ENCODE measurements at regions not wholly inside any gene's neighbourhood (a gene's known extent, or its start where the extent isn't known, plus 50 kb on each side); places are given as distances from the start of the nearest gene placed in this dataset.

DNA sequence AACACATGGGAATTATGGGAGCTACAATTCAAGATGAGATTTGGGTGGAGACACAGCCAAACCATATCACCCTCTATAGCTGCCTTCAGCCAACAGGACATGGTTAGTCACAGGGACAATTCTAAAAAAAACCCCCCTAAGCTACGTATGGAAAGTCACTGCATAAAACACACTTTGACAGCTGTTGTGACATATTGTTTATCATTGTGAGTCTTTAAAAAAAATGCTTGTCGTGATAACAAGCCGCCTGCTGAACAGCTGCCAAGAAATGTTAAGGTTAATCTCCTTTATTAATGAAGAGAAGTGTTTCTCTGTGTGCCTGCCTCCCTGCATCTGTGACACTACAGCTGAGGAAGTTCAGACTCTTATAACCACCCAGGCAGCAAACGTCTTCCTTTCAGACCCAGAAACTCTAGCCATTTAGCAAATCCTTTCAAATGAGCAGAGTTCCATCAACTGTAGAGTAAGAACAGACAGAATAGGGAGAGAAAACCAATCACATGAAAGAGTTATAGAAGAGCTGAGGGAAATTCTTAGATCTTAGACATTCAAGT is 1459.6 kb upstream of the TMEM132C start:
- no peak for DNase-seq

DNA sequence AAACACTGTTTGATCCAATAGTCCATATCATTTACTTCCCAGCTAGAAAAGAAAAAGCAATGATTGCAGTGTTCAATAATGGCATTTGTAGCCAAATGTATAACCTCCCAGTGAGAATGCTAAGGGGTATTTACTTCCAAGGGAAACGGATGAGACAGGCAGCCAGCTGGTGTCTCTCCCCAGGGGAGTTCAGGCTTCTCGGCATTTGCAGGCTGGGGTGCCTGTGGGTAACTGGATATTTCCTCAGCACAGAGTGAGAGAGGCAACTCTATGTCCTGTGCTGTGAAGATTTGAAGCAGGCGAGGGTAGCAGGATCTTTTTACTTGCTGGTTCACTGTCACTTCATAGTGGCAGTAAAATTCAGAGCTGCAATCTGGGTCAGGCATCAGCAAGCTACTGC is 1455.6 kb upstream of the TMEM132C start:
- DNase-seq: no peak

DNA sequence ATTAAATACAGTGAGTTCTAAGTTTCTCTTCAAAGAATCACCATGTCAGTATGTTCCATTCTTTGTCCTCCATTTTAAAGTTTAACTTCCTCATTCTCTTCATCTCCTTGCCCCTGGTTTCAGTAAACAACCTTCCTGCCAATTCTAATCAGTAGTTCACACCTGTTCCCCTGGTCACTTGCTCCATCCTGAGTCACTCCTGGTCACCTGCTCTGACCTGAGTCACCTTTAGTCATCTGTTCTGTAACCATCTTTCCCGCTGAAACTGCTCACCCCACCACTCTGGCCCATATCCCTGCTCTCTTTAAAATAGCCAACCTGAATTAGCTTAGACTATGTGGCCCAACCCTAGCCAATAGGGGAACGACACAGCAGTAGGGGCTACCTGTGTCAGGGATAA is 1447.4 kb upstream of the TMEM132C start:
- DNase-seq: no peak

DNA sequence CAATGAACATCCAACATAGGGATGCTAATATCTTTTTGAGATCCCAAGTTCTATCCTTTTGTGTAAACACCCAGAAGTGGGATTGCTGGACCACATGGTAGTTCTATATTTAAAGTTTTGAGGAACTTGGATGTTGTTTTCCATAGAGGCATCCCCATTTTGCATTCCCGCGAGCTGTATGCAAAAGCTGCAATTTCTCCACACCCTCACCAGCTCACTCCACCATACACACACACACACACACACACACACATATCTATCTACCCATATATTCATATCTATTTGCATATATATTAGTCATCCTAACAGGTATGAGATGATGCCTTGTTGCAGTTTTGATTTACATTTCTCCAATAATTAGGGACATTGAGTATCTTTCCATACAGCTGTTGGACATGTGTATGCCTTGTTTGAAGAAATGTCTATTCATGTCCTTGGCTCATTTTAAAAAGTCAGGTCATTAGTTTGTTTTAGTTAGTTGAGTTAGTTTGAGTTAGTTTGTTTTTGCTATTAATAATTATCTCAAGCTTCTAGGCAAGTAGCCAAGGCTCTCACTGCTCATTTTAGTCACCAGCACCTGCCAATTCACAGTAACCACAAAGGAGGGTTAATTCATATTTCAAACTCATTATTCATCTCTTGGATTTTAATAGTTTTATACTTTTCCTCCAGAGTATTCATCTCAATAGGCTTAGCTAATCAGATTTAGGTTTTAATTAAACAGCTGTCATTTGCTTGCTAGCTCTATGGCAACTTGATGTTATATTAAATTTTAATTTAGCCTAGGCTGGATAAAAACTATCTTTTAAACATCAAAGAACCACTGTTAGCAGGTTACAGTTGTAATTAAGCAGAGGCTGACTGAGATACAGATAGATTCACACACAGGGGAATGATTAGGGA is 1435.9 kb upstream of the TMEM132C start:
- DNase-seq: peak; percentile 88

DNA sequence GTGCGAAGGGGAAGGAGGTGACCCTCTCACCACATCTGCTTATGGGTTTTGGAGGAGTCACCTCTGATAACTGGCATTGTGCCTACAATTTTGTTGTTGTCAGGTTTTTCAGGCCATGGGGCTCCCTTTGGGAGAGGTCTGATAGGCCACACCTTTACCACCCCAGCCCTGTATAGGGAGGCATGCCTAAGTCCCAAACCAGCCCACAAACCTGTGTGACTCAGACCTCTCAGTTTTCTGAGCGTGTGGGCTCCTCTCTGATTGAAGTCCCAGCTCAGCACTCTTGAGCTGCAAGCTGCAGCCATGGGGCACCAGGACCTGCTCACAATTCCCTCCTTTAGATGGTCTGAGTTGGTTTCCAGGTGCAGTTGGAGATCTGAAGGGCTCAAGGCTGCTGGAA is 1429.3 kb upstream of the TMEM132C start:
- no peak for DNase-seq

DNA sequence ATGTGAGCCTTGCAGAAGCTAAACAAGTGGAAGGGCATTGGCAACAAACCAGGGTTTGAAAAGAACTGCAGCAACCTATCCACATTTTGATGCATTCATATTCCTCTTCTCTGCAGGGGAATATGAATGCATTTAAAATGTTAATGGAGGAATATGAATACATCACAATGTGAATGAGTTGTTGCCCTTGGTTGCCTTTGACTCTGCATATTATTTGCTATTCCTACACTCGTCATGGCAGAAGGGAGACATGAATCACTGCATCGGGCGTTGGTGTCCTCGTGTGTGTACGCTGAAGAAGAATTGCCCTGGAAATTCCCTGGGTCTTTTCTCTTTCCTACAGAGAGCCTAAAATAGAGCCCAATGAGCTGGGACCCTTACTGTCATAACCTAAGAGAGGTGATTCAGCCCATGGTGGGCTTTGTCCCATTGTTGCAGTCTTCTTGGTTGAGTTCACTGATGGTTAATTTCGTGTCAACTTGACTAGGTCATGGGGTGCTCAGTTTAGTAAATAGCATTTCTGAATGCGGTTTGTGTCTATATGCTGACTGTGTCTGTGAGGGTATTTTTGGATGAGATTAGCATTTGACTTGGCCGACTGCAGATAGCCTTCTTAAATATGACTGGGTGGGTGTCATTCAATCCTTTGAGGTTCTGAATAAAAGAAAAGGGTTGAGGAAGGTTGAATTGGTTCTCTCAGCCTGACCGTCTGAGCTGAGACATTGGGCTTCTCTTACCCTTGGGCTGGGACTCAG is 1422.9 kb upstream of the TMEM132C start:
- no peak for DNase-seq

DNA sequence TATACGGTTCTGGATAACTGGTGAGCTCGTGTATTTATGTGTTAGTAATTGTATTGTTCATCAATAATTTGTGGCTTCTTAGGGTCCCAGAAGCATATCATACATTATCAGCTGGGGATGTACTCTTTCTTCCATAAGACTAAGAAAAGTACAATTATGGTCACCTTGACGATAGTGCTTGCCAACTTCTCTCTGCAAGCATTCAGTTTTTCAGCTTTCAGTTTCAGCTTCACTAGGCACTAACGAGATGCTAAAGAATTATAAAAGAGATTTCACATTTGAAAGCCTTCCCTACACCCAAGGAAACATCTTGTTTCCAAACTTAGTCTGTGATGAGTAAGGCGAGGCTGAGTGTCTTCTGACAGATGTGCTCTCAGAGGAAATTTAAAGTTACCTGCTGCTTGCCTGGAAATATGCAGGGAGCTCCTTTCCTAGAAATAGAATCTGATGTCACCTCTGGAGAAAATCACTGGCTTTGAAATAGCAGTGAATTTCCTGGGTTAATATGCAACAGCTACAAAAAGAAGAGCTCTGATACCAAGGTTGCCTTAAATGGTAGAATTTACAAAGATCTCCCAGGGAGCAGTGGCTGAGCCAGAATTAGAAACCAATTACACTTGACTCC is 1419.9 kb upstream of the TMEM132C start:
- DNase-seq: no peak

DNA sequence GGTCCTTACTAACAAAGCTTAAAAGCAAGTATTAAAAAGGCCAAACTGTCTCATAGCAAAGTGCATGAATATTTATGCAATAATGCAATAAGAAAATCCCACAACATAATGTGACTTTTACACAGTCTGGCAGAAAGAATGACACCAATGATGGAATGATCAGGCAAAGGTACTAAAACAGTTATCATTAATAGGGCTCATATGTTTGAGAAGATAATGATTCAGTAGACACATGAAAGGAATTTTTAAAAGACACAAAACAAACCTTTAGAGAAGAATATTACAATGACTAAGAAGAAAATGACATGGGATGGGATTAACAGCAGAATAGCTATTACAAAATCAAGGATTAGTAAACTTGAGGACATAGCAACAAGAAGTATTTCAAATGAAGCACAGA is 1411.2 kb upstream of the TMEM132C start:
- no peak for DNase-seq

DNA sequence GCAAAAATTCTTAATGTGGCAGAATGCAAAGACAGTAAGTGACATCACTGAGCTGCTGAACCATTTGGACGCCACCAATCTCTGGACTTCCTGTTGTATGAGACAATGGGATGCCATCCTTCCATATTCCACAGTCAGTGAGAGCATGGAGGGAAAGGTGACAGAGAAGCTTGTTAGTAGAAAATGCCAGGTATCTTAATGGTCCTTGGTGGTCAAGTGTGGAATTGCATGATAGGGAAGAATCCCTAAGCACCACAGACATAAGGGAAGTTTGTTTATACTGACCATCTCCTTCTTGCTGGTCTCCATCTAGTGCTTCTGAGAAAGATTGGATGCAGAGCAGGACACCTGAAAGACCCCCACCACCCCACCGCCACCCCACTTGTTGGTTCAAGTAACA is 1410.0 kb upstream of the TMEM132C start:
- no peak for DNase-seq

DNA sequence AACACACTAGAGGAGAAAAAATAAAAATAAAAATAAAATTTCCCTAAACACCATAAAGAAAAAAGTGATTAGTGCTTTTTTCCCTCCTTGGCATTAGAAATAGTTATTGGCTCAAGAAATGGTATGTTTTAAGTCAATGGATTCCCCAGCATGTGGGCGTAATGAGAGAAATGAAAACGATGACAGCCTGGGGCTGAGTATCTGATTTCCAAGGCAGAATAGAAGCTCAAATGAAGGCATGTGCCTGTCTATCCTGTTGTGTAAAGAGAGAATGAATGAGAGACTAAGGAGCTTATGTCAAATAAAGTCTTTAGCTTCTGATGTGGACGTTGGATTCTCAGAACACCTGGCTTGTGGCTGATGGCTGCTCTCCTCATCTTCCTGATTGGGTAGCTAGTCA is 1408.4 kb upstream of the TMEM132C start:
- no peak for DNase-seq

DNA sequence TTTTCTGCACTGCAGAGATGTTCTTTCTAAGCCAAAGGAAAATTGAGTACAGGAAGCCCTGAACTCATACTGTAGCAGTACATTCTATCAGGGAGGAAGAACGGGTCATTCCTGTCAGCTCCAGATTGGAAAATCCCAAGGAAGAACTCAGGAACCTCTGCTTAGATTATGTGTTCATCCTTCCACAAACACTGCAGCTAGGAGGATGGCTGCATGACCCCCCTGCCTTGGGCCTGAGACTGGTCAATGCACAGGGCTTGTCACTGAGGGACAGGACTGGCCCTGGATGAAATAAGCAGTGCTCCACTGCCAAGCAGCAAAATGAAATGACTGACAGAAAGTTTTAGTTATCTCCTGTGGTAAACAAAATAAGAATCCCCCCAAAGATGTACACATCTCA is 1406.8 kb upstream of the TMEM132C start:
- DNase-seq: no peak

DNA sequence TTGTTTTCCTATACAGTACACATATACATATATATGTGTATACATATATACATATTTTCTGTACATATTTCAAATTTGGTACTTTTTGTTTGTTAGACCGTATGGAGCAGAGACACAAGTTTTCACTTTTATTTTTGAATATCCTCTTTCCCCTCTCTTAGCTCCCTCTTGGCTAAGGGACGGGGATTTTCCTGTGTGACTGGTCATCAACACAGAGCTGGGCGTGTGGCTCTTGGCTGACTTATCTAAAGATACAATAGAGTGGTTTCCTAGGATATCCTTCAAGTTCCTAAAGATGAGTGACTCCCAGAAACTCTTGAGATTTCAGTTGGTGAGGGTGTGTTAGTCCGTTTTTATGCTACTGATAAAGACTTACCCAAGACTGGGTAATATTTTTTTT is 1404.5 kb upstream of the TMEM132C start:
- DNase-seq: no peak

DNA sequence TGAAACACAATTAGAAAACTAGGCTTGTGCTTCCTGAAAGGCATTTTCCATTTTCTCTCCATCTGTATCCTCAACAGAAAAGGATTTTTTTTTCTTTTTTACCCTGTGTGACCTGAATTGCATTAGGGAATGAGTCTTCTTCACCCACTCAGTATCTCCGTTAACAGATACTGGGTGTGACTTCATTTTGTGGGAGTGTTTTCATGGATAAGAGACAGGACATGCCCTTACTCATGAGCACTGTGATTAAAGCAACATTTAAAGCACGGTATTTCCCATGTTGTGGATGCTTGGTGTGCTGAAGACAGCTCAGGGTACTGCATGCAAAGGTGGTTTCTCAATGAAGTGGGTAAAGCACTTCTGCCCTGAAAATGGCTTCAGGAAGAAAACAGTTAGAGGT is 1397.3 kb upstream of the TMEM132C start:
- DNase-seq: no peak

DNA sequence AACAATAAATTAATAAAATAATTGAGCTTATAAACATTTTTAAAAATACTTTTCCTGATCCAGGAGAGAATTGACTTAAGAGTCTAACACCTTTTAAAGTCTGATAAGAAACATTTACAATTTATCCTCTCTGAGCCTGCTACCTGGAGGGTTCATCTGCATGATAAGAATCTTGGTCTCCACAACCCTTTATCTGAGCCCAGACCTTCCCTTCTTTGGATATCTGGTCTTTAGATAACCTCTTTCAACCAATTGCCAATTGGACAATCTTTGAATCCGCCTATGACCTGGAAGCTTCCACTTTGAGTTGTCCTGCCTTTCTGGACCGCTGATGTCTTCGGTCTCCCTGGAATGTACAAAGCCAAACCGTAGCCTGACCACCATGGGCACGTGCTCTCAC is 1393.3 kb upstream of the TMEM132C start:
- DNase-seq: no peak

DNA sequence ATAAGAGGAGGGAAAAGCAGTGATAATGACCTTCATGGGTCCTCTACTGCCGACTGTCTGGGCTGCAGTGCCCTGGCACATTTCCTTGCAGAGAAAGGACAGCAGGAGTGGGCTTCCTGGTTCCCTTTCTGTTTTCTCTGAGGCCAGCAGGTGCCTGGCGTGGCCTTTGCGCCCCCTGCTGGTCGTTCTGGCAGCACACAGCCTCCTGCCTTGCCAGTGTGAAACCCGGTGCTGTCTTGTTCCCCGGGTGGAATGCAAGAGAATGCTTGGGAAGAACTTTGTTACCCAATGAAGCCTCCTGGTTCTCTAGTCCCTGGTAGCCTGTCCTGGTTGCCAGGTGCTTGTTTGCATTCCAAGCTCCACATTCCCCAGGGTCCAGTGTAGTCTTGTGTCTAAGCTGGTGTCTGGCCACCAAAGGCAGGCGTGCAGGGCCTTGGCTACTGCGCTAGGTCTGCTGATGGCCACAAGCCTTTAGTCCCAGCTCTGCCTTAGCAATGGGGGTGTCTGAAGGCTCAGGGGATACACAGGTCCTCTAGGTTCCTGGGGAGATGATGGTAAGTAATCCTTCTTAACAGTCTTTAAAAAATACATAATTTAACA is 1392.4 kb upstream of the TMEM132C start:
- peak; percentile 57 for DNase-seq

DNA sequence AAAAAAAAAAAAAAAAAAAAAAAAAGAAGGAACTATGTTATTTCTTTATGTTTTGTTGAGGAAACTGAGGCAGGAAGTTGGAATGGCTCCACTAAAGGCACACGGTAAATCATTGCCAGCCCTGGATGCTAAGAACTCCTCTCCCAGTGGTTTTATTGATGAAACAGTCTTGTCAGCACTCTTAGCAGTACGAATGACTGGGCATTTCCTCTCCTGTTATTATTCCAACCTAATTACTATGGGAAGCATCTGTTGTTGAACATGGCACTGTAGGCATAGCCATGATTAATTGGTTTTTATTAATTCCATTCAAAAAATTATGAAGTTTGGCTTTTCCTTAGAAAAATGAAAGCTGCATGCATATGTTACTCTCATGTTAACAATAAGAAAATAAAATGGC is 1387.1 kb upstream of the TMEM132C start:
- DNase-seq: no peak

DNA sequence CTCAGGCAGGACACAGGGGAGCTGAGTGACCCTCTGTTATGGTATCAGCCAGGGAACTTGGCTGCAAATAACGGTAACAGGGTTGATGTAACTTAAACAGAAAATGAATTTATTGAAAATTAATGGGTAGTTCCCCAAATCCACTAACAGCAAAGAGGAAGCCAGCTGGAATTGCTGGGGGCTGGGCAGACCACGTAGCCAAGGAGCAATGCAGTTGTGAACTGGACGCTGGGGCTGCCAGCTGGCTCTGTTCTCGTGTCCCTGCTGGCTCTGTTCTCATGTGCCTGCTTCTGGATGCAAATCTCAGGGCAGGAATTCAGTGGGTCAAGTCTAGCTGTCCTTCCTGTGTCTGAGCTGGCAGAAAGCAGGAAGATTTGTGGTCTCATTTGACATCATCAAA is 1383.3 kb upstream of the TMEM132C start:
- no peak for DNase-seq

DNA sequence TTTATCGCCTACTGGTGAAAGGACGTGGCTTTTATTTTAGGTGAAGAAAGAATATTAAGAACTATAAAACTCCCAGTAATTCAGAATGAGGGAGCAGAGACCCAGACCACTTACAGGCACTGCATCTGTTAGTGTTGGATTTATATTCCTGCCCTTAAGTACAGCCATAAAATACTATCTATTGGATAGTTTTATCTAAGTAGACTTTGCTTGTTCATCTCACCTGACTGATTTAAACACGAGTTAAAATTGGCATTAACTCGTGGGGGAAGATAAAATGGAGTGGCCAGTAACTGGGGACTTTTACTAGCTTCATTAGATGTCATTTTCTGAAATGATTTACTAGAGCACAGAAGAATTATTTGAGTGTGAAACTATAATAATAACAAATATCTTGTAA is 1377.5 kb upstream of the TMEM132C start:
- DNase-seq: no peak

DNA sequence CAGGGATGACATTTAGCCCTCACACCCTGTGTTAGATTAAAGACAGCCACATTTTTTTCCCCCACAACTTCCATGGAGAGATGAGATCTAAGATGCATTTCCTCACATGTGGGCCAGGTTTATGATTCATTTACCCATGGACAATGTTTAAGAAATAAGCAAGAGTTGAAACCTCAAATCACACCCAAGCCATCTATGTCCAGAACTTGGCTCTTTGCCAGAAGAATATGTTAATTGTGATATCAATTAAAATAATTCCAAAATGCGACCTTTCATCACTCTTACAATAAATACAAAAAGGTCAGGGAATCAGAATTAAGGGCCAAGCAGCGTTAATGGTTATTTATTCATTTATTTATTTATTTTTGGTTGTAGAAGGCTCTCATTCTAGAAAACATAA is 1376.9 kb upstream of the TMEM132C start:
- DNase-seq: no peak

DNA sequence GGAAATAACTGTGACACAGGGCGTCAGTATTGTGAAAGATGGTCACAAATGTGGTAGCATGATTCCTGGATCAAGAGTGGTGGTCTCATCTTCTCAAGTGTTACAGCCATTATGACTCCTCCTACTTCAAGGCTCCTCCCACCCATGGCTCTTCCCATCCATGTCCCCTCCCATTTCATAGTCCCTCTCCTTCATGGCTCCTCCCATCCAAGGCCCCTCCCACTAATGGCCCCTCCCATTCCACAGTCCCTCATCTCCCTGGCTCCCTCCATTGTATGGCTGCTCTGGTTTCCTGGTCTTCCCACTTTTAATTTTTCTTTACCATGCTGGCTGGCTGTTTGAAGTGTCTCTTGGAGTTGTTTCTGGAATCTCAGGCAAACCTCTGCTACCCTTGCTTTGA is 1375.2 kb upstream of the TMEM132C start:
- DNase-seq: no peak

DNA sequence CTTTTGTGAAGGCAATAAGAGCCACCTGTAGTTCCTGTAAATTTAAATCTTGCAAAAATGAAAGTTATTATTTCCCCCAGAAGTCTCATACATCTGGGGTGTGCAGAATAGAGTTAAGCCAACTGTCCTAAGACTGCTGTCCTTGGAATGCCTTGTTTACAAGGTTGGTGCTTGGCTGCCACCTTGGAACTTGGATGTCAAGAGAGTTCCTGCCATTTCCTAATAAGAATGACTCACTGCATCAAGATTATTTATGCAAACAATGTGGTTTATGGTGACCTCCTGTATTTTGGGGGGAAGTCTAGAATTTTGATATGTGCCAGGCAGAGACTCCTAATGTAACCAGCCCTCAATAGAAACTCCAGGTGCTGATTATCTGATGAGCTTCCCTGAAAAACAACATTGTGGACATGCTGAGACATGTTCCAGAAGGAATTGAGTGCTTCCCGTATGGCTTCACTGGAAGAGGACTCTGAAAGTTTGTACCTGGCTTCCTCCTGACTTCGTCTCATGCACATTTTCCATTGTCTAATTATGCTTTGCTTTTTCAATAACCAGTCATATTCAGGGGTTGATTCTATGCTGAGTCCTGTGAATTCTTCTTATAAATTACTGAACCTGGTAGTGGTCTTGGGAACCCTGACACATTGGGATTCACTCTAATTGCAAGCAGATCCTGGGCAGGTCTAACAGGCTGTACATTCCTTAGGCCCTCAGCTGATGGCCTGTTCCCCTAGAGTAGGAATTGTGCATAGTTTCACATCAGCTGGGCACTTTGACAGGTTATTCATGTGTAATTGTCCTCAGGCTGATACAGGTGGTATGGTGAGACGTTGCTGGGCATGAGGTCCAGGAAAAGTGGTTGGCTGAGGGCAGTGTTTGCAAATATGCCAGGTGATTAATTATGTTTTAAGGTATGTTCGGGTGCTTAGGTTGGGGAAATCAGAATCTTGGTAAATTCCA is 1370.7 kb upstream of the TMEM132C start:
- no peak for DNase-seq

DNA sequence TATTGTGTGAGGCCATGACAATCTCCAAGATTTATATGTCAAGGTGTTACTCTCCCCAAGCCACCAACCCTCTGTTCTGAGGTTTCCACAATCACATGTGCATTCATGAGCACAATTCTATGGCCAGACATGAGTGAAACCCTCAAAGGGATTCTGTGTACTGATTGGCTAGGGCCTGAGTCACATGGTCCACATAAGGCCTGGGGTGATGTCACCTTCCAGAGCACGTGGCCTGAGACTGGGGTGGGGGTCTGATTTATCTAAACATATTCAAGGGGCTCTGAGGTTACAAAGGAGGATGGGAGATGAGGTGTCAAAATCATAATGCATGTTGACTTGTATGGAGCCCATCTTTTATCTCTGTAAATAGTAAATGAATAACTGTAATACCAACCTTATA is 1369.9 kb upstream of the TMEM132C start:
- no peak for DNase-seq

All from NCI-H1105 (cell line).